ENCODE measurements at regions not wholly inside any gene's neighbourhood (a gene's known extent, or its start where the extent isn't known, plus 50 kb on each side); places are given as distances from the start of the nearest gene placed in this dataset.

DNA sequence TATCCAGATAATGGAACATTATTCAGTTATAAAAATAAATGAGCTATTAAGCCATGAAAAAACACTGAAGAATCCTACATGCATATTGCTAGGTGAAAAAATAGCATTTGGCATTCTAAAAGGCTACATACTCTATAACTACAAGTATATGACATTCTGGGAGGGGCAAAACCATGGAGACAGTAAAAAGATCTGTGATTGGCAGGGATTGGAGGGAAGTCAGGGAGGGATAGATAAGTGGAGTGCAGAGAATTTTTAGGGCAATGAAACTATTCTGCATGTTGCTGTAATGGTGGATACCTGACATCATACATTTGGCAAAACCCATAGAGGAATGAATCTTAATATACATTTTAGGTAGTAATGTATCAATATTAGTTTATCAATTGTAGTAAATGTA, 63.1 kb upstream of the SLC38A2 start (continued):
- TF ChIP-seq, protein P1, sequence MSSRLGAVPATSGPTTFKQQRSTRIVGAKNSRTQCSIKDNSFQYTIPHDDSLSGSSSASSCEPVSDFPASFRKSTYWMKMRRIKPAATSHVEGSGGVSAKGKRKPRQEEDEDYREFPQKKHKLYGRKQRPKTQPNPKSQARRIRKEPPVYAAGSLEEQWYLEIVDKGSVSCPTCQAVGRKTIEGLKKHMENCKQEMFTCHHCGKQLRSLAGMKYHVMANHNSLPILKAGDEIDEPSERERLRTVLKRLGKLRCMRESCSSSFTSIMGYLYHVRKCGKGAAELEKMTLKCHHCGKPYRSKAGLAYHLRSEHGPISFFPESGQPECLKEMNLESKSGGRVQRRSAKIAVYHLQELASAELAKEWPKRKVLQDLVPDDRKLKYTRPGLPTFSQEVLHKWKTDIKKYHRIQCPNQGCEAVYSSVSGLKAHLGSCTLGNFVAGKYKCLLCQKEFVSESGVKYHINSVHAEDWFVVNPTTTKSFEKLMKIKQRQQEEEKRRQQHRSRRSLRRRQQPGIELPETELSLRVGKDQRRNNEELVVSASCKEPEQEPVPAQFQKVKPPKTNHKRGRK (CRISPR knock-in tag; IDR thresholded peaks at IDR 0.05; ENCODE audit: borderline replicate concordance) = no peak
- TF ChIP-seq ETV6 (CRISPR knock-in tag; IDR thresholded peaks at IDR 0.05) (no peak), SMAD4 (CRISPR knock-in tag; IDR thresholded peaks at IDR 0.05) (no peak), ZNF263 (CRISPR knock-in tag; IDR thresholded peaks at IDR 0.05; ENCODE audit: low read depth) (no peak)
- TF ChIP-seq, protein P2, sequence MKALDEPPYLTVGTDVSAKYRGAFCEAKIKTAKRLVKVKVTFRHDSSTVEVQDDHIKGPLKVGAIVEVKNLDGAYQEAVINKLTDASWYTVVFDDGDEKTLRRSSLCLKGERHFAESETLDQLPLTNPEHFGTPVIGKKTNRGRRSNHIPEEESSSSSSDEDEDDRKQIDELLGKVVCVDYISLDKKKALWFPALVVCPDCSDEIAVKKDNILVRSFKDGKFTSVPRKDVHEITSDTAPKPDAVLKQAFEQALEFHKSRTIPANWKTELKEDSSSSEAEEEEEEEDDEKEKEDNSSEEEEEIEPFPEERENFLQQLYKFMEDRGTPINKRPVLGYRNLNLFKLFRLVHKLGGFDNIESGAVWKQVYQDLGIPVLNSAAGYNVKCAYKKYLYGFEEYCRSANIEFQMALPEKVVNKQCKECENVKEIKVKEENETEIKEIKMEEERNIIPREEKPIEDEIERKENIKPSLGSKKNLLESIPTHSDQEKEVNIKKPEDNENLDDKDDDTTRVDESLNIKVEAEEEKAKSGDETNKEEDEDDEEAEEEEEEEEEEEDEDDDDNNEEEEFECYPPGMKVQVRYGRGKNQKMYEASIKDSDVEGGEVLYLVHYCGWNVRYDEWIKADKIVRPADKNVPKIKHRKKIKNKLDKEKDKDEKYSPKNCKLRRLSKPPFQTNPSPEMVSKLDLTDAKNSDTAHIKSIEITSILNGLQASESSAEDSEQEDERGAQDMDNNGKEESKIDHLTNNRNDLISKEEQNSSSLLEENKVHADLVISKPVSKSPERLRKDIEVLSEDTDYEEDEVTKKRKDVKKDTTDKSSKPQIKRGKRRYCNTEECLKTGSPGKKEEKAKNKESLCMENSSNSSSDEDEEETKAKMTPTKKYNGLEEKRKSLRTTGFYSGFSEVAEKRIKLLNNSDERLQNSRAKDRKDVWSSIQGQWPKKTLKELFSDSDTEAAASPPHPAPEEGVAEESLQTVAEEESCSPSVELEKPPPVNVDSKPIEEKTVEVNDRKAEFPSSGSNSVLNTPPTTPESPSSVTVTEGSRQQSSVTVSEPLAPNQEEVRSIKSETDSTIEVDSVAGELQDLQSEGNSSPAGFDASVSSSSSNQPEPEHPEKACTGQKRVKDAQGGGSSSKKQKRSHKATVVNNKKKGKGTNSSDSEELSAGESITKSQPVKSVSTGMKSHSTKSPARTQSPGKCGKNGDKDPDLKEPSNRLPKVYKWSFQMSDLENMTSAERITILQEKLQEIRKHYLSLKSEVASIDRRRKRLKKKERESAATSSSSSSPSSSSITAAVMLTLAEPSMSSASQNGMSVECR (CRISPR knock-in tag; IDR thresholded peaks at IDR 0.05; ENCODE audit: borderline replicate concordance) = no peak

DNA sequence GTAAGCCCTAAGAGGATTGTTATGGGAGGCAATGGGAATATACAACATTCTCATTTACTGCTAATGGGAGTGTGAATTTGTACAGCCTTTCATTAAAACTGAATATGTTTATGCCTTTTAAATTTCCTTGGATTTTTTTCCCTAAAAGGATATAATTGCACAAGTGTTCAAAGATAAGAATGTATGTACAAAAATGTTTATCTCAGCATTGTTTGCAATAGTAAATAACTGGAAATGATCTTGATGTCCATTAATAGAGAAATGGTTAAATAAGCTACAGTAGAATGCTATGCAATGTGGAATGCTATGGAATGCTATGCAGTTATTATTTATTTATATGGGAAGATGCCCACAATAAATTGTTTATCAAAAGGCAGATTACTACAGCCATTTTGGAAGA, 62.5 kb upstream of the SLC38A2 start:
- POLR2A ChIA-PET = no interaction called here
- H3K4me1 Mint-ChIP-seq = peaks cover 23% of the 10 kb centered on the region
- TF ChIP-seq, protein P3, sequence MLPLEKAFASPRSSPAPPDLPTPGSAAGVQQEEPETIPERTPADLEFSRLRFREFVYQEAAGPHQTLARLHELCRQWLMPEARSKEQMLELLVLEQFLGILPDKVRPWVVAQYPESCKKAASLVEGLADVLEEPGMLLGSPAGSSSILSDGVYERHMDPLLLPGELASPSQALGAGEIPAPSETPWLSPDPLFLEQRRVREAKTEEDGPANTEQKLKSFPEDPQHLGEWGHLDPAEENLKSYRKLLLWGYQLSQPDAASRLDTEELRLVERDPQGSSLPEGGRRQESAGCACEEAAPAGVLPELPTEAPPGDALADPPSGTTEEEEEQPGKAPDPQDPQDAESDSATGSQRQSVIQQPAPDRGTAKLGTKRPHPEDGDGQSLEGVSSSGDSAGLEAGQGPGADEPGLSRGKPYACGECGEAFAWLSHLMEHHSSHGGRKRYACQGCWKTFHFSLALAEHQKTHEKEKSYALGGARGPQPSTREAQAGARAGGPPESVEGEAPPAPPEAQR (CRISPR knock-in tag; IDR thresholded peaks at IDR 0.05) = no peak
- TF ChIP-seq, protein P4, sequence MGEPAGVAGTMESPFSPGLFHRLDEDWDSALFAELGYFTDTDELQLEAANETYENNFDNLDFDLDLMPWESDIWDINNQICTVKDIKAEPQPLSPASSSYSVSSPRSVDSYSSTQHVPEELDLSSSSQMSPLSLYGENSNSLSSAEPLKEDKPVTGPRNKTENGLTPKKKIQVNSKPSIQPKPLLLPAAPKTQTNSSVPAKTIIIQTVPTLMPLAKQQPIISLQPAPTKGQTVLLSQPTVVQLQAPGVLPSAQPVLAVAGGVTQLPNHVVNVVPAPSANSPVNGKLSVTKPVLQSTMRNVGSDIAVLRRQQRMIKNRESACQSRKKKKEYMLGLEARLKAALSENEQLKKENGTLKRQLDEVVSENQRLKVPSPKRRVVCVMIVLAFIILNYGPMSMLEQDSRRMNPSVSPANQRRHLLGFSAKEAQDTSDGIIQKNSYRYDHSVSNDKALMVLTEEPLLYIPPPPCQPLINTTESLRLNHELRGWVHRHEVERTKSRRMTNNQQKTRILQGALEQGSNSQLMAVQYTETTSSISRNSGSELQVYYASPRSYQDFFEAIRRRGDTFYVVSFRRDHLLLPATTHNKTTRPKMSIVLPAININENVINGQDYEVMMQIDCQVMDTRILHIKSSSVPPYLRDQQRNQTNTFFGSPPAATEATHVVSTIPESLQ (CRISPR knock-in tag; IDR thresholded peaks at IDR 0.05) = no peak
- TF ChIP-seq KAT7 (CRISPR knock-in tag; IDR thresholded peaks at IDR 0.05; ENCODE audit: borderline replicate concordance) (no peak), ZNF121 (CRISPR knock-in tag; IDR thresholded peaks at IDR 0.05) (no peak), NR3C1 (CRISPR knock-in tag; conservative IDR thresholded peaks at IDR 0.05; ENCODE audit: low read depth) (no peak)
- TF ChIP-seq, protein P5, sequence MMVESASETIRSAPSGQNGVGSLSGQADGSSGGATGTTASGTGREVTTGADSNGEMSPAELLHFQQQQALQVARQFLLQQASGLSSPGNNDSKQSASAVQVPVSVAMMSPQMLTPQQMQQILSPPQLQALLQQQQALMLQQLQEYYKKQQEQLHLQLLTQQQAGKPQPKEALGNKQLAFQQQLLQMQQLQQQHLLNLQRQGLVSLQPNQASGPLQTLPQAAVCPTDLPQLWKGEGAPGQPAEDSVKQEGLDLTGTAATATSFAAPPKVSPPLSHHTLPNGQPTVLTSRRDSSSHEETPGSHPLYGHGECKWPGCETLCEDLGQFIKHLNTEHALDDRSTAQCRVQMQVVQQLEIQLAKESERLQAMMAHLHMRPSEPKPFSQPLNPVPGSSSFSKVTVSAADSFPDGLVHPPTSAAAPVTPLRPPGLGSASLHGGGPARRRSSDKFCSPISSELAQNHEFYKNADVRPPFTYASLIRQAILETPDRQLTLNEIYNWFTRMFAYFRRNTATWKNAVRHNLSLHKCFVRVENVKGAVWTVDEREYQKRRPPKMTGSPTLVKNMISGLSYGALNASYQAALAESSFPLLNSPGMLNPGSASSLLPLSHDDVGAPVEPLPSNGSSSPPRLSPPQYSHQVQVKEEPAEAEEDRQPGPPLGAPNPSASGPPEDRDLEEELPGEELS (CRISPR knock-in tag; IDR thresholded peaks at IDR 0.05) = no peak
- TF ChIP-seq, protein P6, sequence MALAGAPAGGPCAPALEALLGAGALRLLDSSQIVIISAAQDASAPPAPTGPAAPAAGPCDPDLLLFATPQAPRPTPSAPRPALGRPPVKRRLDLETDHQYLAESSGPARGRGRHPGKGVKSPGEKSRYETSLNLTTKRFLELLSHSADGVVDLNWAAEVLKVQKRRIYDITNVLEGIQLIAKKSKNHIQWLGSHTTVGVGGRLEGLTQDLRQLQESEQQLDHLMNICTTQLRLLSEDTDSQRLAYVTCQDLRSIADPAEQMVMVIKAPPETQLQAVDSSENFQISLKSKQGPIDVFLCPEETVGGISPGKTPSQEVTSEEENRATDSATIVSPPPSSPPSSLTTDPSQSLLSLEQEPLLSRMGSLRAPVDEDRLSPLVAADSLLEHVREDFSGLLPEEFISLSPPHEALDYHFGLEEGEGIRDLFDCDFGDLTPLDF (CRISPR knock-in tag; IDR thresholded peaks at IDR 0.05) = no peak
- TF ChIP-seq, protein P7, sequence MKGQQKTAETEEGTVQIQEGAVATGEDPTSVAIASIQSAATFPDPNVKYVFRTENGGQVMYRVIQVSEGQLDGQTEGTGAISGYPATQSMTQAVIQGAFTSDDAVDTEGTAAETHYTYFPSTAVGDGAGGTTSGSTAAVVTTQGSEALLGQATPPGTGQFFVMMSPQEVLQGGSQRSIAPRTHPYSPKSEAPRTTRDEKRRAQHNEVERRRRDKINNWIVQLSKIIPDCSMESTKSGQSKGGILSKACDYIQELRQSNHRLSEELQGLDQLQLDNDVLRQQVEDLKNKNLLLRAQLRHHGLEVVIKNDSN (CRISPR knock-in tag; IDR thresholded peaks at IDR 0.05) = no peak
- TF ChIP-seq, protein P8, sequence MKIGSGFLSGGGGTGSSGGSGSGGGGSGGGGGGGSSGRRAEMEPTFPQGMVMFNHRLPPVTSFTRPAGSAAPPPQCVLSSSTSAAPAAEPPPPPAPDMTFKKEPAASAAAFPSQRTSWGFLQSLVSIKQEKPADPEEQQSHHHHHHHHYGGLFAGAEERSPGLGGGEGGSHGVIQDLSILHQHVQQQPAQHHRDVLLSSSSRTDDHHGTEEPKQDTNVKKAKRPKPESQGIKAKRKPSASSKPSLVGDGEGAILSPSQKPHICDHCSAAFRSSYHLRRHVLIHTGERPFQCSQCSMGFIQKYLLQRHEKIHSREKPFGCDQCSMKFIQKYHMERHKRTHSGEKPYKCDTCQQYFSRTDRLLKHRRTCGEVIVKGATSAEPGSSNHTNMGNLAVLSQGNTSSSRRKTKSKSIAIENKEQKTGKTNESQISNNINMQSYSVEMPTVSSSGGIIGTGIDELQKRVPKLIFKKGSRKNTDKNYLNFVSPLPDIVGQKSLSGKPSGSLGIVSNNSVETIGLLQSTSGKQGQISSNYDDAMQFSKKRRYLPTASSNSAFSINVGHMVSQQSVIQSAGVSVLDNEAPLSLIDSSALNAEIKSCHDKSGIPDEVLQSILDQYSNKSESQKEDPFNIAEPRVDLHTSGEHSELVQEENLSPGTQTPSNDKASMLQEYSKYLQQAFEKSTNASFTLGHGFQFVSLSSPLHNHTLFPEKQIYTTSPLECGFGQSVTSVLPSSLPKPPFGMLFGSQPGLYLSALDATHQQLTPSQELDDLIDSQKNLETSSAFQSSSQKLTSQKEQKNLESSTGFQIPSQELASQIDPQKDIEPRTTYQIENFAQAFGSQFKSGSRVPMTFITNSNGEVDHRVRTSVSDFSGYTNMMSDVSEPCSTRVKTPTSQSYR (CRISPR knock-in tag; IDR thresholded peaks at IDR 0.05) = no peak
- TF ChIP-seq, protein P9, sequence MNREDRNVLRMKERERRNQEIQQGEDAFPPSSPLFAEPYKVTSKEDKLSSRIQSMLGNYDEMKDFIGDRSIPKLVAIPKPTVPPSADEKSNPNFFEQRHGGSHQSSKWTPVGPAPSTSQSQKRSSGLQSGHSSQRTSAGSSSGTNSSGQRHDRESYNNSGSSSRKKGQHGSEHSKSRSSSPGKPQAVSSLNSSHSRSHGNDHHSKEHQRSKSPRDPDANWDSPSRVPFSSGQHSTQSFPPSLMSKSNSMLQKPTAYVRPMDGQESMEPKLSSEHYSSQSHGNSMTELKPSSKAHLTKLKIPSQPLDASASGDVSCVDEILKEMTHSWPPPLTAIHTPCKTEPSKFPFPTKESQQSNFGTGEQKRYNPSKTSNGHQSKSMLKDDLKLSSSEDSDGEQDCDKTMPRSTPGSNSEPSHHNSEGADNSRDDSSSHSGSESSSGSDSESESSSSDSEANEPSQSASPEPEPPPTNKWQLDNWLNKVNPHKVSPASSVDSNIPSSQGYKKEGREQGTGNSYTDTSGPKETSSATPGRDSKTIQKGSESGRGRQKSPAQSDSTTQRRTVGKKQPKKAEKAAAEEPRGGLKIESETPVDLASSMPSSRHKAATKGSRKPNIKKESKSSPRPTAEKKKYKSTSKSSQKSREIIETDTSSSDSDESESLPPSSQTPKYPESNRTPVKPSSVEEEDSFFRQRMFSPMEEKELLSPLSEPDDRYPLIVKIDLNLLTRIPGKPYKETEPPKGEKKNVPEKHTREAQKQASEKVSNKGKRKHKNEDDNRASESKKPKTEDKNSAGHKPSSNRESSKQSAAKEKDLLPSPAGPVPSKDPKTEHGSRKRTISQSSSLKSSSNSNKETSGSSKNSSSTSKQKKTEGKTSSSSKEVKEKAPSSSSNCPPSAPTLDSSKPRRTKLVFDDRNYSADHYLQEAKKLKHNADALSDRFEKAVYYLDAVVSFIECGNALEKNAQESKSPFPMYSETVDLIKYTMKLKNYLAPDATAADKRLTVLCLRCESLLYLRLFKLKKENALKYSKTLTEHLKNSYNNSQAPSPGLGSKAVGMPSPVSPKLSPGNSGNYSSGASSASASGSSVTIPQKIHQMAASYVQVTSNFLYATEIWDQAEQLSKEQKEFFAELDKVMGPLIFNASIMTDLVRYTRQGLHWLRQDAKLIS (CRISPR knock-in tag; IDR thresholded peaks at IDR 0.05; ENCODE audit: borderline replicate concordance) = no peak

More for the DNA sequence above, 62.5 kb upstream of the SLC38A2 start:
- no peaks in the 10 kb centered on the region for H3K27me3 Mint-ChIP-seq (ENCODE audit: low read depth)
- H3K4me3 Mint-ChIP-seq = no peak overlapping the region
- ATAC-seq (no peak), DNase-seq (ENCODE audit: low spot score) (no peak)
- CTCF ChIA-PET = no interaction called here
- no peaks in the 10 kb centered on the region for H3K9me3 Mint-ChIP-seq
- H3K36me3 Mint-ChIP-seq = no peaks in the 10 kb centered on the region
- no peak overlapping the region for H3K27ac Mint-ChIP-seq

Measured in WTC11 (cell line).